HepG2 (cell line): ENCODE measurements at regions not wholly inside any gene's neighbourhood (a gene's known extent, or its start where the extent isn't known, plus 50 kb on each side); places are given as distances from the start of the nearest gene placed in this dataset.

Source experiments
- HMG20A ChIP-seq: IDR thresholded peaks from 2 replicates; pipeline ENCODE4 v1.6.1; 2016; ENCODE audit warnings: borderline replicate concordance
- HNRNPH1 ChIP-seq: fragments of 200-400 bp; formaldehyde crosslinking; optimal IDR thresholded peaks from 2 replicates; pipeline ENCODE3; 2017; ENCODE audit warnings: mild to moderate bottlenecking, low read depth, low read length
- HNRNPUL1 ChIP-seq: fragments of 200-400 bp; formaldehyde crosslinking; IDR thresholded peaks from 2 replicates; pipeline ENCODE4 v1.6.1; 2017; ENCODE audit warnings: low read depth, mild to moderate bottlenecking, low read length, moderate library complexity
- KAT7 ChIP-seq: IDR thresholded peaks from 2 replicates; pipeline ENCODE4 v1.6.1; 2018; ENCODE audit warnings: borderline replicate concordance, missing compliant biosample characterization
- KLF12 ChIP-seq: sonication (generic); formaldehyde crosslinking; IDR thresholded peaks from 2 replicates; pipeline ENCODE4 v1.4.0; 2020; ENCODE audit warnings: missing genetic modification reagents, borderline replicate concordance
- KMT2B ChIP-seq: IDR thresholded peaks from 2 replicates; pipeline ENCODE4 v1.6.1; 2016; ENCODE audit warnings: missing genetic modification reagents, missing compliant biosample characterization
- MXD1 ChIP-seq: sonication (generic); formaldehyde crosslinking; IDR thresholded peaks from 2 replicates; pipeline ENCODE4 v1.4.0; 2020; ENCODE audit warnings: mild to moderate bottlenecking, missing genetic modification reagents
- POGZ ChIP-seq: sonication (generic); formaldehyde crosslinking; IDR thresholded peaks from 2 replicates; pipeline ENCODE4 v1.4.0; 2020; ENCODE audit warnings: mild to moderate bottlenecking, missing genetic modification reagents
- POLR2AphosphoS2 ChIP-seq: IDR thresholded peaks from 2 replicates; pipeline ENCODE4 v1.6.1; 2011; ENCODE audit warnings: low read depth, low read length, improper control_type of control experiment
- SAFB2 ChIP-seq: sonication (generic); formaldehyde crosslinking; IDR thresholded peaks from 2 replicates; pipeline ENCODE4 v1.5.1; 2020; ENCODE audit warnings: missing genetic modification reagents, low read depth, mild to moderate bottlenecking, borderline replicate concordance
- ZBTB10 ChIP-seq: sonication (generic); formaldehyde crosslinking; IDR thresholded peaks from 2 replicates; pipeline ENCODE4 v1.4.0; 2020; ENCODE audit warnings: missing genetic modification reagents, borderline replicate concordance
- ZHX2 ChIP-seq, 2 experiments: sonication (generic) in 1 of 2; formaldehyde crosslinking in 1 of 2; IDR thresholded peaks; 2 replicates each; pipeline versions ENCODE4 v1.6.1 to v1.9.0; 2014 to 2022; ENCODE audit warnings: antibody characterized with exemption in 1 of 2, borderline replicate concordance in 1 of 2, inconsistent platforms in 1 of 2, low read depth in 1 of 2, missing genetic modification reagents in 1 of 2
- ZNF687 ChIP-seq: sonication (generic); formaldehyde crosslinking; IDR thresholded peaks from 2 replicates; pipeline ENCODE4 v1.5.1; 2020; ENCODE audit warnings: mild to moderate bottlenecking, missing genetic modification reagents, moderate library complexity
- ZNF737 ChIP-seq: sonication (generic); formaldehyde crosslinking; IDR thresholded peaks from 2 replicates; pipeline ENCODE4 v1.5.0; 2020; ENCODE audit warnings: missing genetic modification reagents, mild to moderate bottlenecking, borderline replicate concordance
- ZNF781 ChIP-seq: sonication (generic); formaldehyde crosslinking; IDR thresholded peaks from 2 replicates; pipeline ENCODE4 v1.5.1; 2020; ENCODE audit warnings: borderline replicate concordance, mild to moderate bottlenecking, missing genetic modification reagents; ENCODE audit errors: not compliant biosample characterization
- ZNF792 ChIP-seq: IDR thresholded peaks from 2 replicates; pipeline ENCODE4 v1.6.1; 2016

- TF ChIP-seq HNRNPUL1, result no peak
- TF ChIP-seq ZNF687 (CRISPR knock-in tag), result peak; percentile 84
- TF ChIP-seq ZNF792, result no peak
- no peak for TF ChIP-seq HNRNPH1
- no peak for TF ChIP-seq ZBTB10 (CRISPR knock-in tag)
- no peak for TF ChIP-seq KLF12 (CRISPR knock-in tag)
- TF ChIP-seq HMG20A (CRISPR knock-in tag), result peak; percentile 61
- no peak for TF ChIP-seq KAT7 (CRISPR knock-in tag)
- TF ChIP-seq POLR2AphosphoS2, result no peak
- TF ChIP-seq POGZ (CRISPR knock-in tag), result peak; percentile 85
- TF ChIP-seq SAFB2, result no peak
- no peak for TF ChIP-seq KMT2B
- no peak for TF ChIP-seq ZNF781 (CRISPR knock-in tag)
- no peak for TF ChIP-seq ZHX2 (IDR thresholded peaks at IDR 0.05; ENCODE audit: low read depth)
- TF ChIP-seq ZHX2 (CRISPR knock-in tag; IDR thresholded peaks at IDR 0.05; ENCODE audit: borderline replicate concordance), result no peak
- TF ChIP-seq ZNF737 (CRISPR knock-in tag), result no peak
- no peak for TF ChIP-seq MXD1
These were observed 51.7 kb upstream of the IGFBP3 start (continued) for GRCh38 chr7:45972629-45973312.
